ENCODE measurements at regions not wholly inside any gene's neighbourhood (a gene's known extent, or its start where the extent isn't known, plus 50 kb on each side); places are given as distances from the start of the nearest gene placed in this dataset.
"Not testable (repeated sequence)": the region's sequence is repeated elsewhere in the genome, so short reads cannot be mapped to it uniquely, and the experiment has no call there.

DNA sequence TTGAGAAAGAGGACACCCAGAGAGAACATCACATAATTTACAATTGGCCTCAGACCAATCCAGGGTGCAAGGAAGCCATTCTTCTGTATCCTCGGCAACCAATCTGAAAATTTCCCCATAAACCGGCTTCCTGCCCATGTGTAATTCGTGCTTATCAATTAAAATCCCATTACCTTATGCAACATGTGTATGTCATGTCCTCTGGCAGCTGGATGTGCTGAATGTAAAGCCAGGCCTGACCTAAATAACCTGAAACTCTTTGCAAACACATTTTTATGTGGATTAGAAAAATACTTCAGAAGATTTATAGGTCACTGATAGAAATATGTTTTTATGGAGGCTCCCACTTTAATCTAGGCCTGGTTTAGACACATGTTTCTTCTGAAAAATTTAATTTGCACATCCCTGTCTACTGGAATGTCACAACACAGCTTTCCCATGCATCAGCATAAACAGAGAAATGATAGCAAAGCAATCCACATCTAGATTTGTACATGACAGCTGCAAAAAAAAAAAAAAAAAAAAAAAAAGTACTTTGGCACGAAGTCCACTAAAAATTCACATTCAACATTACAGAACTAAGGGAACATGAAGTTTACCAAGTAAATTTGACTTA, 69.4 kb upstream of the SAMSN1 start:
- peak in 1 of 3 donors; percentile 74 for DNase-seq

DNA sequence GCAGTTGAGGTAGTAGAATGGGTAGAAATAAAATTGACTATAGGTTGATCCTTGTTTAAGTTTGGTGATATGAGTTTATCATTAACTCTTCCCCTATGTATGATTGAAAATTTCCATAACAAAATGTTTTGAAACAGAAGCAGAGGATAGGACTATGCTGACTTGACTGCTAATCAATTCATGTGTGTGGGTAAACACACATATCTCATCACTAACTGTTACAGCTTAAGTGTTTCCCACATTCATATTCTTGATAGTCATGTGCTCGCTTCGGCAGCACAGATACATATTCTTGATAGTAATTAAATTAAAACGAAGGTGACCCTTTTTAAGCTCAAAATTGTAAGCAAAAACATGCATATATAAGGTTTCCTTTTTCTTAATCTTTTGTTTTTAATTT, 68.2 kb upstream of the SAMSN1 start:
- DNase-seq = peak in 1 of 3 donors; percentile 23

DNA sequence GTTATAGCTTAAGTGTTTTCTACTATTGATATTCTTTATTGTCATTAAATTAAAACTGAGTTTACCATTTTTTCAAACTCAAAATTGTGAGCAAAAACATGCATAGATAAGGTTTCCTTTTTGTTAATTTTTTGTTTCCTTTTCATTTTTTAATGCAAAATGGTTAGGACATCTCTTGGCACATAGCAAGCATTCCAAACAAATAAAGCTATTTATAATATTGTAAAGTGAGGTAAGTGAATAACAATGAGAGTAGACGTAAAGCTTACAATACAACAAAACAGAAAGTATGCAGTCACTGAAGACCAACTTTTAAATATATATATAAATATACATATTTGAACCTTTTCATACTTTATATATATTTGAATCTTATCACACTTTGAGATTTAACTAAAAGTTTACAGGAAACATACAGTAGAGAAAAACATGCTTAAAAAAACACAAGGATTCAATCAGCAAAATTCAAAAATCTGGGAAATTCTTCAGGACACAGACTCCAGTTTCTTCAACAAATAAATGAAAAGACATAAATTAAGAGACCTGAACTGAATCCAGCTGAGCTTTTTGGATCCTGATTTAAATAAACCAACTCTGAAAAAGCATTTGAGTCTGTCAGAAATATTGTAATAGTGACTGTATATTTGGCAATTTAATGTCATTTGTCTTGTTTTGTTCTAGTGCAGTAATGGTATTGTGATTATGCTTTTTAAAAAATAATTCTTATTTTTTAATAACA, 67.5 kb upstream of the SAMSN1 start:
- peak in 2 of 3 donors; percentile 60 to 72 for DNase-seq

DNA sequence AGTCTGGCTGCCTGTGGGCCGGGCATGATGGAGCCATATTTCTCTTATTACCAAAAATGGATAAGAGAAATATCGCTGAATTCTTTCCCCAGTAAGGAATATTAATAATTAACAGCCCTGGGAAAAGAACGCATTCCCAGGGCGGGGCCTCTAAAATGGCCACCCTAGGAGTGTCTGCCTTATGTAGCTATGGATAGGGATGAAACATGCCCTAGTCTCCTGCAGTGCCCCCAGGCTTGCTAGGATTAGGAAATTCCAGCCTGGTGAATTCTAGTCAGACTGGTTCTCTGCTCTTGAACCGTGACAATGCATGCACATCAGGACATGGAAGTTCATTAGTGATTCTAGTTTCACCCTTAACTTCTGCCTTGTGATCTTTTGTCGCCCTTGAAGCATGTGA, 64.0 kb upstream of the SAMSN1 start:
- DNase-seq = not testable (repeated sequence)

- DNase-seq = no peak
Measured at GRCh38 chr21:14609274-14609673, 63.2 kb upstream of the SAMSN1 start.

- DNase-seq = no peak
Measured at GRCh38 chr21:14607262-14607661, 61.1 kb upstream of the SAMSN1 start.

DNA sequence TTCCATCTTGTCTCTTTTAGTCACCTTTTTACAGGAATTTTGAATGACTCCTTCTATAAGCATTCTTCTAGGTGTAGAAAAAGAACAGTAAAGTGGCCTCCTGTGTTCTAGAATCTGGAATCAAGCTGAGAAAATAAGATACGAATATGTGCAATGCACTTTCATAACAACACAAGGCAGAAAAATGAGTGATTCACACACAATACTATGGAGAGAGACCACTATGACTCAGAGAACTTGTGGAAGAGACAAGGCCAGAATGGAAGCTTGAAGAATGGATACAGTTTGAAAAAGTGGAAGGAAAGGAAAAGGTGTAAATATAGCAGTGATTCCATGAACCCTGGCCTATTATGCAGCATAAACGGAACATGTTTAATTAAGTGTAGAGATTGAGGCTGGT, 57.1 kb upstream of the SAMSN1 start:
- no peak for DNase-seq

DNA sequence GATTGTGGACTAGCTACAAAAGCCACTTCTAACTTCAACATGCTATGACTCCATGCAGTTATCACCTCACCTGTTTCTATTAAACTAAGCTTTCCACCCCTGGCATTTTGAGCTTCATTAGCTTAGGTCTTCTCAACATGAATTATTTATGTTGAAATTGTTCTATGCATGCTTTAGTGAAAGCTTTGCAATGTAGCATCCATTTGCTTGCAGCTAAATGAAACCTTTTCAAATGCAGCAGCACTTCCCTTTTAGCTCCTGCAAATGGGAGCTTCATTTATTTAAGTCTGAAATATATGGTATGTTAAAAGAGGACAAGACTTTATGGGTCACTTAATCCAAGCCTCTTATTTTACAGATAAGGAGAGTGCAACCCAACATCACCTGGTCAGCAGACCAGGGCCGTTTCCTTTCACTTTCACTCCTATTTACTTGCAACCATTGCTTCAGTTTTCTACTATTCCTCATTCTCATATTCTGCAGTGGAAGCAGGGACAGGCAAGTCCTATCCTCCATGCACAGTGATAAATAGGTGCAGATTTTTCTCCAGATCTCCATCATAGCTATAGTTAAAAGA, 56.4 kb upstream of the SAMSN1 start:
- DNase-seq = no peak

DNA sequence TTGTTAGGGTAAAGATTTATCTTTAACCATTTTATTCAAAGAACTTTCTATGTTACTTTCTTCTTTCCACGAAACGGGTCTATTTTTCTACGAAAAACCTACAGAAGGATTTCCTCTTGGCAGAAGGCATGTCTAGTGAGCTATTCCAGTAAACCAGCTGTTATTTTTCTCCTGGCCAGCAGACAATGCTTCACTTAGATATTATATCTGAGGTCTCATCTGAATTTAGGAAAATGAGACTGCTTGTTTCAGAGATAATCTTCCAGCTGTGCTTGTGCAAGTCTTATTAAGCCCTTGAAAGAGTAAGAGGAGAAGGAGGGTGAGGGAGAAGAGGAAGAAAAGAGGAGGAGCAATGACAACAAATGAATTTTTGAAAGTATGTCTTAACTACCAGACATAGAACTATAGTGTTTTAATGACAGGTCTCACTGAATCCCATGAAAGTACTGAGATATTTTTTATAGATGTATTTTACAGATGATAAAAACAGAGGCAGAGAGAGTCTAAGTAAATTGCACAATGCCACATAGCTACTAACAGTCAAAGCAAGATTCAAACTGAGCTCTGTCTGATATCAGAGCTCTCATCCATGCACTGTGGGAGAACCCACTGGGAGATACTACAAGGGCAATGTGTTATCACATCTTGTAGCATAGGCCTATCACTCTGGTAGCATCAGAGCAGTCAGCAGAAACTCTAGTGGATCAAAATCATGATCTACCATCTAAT, 54.6 kb upstream of the SAMSN1 start:
- DNase-seq = peak in 1 of 3 donors; percentile 65

DNA sequence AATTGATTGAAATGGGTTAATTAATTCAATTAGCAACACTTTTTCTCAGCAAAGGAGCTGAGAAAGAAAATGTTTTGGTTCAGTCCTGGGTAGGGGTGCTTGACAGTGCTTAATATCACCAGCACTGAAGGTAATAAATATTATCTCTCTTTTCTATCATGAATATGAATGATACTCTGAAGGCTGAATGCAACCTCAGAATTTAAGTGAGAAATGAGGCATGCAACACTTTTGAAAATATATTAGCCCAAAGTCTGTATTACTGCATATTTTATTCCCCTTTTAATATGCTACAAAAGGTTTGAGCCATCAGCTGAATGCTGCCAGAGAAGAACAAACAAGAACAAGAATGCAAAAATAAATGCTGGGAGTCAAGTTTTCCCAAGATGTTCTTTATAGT, 52.0 kb upstream of the SAMSN1 start:
- no peak for DNase-seq

All from muscle of back (tissue), 3 donors.